Peyer's patch (tissue), 4 donors: ENCODE measurements at regions not wholly inside any gene's neighbourhood (a gene's known extent, or its start where the extent isn't known, plus 50 kb on each side); places are given as distances from the start of the nearest gene placed in this dataset.

Experiments used
- DNase-seq, 3 donors: peaks; one replicate each; pipeline ENCODE4 v3.0.0-alpha.2; 2017 to 2019
- H3K27ac ChIP-seq, 4 donors: fragments of 200-600 bp; sonication (generic); one replicate each; pipeline ENCODE4 v1.5.1; 2016 to 2019
- H3K27me3 ChIP-seq, 2 donors: fragments of 200-600 bp; sonication (generic); one replicate each; pipeline ENCODE4 v1.5.1; 2019
- H3K36me3 ChIP-seq, 3 donors: fragments of 200-600 bp; sonication (generic); one replicate each; pipeline ENCODE4 v1.5.1; 2016 to 2019
- H3K4me1 ChIP-seq, 4 donors: fragments of 200-600 bp; sonication (generic); one replicate each; pipeline ENCODE4 v1.5.1; 2016 to 2019
- H3K4me3 ChIP-seq, 4 donors: fragments of 200-600 bp; sonication (generic); 1 replicate in 3 of 4; 2 replicates in 1 of 4; pipeline ENCODE4 v1.5.1; 2016 to 2019; ENCODE audit warnings: mild to moderate bottlenecking in 1 of 4
- H3K9me3 ChIP-seq, 4 donors: fragments of 200-600 bp; sonication (generic); one replicate each; pipeline ENCODE4 v1.5.1; 2016 to 2019; ENCODE audit warnings: mild to moderate bottlenecking in 1 of 4
- POLR2A ChIP-seq, 2 donors: fragments of 450-650 bp; IDR thresholded peaks; one replicate each; pipeline ENCODE4 v1.5.1; 2017; ENCODE audit warnings: antibody characterized with exemption in 2 of 2, mild to moderate bottlenecking in 2 of 2, moderate library complexity in 2 of 2
- TF ChIP-seq, protein P1 (sequence below), 6 experiments: fragments of 450-650 bp in 4 of 6; fragments of 200-600 bp in 2 of 6; sonication (generic) in 1 of 6; IDR thresholded peaks; one replicate each; pipeline ENCODE4 v1.5.1; 2017 to 2019; ENCODE audit warnings: antibody characterized with exemption in 6 of 6, mild to moderate bottlenecking in 3 of 6, moderate library complexity in 1 of 6

DNA sequence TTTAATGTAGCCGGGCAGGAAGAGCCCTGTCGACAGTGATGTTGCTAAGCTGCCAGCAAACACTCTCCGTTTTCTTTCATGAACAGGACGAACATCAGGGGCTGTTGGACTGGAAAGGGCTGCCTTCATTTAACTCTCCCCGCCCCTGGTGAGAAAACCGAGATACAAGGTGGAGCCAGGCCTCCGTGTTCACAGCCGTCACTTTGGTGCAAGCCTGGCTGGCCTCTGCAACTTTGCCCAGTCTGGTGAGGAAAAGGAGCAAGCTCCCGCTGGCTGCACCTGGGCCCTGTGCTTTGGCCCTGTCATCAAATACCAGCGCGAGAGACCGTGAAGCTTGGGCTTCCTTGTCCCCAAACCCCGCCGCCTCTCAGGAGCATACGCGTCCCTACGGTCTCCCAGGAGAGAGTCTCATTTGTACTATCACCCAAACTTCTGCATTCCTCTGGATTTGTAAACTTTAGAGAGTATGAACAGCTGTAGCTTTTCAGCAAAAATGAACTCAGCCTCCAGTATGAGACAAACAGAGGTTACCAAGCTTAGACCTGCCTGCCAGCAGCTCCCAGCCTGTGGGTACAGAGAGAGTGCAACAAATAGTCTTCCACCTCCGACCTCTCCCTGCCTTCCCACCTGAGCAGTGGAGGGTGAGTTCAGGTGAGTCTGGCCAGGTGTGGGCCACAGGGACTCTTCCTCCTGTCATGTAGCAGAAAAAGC, 445.3 kb upstream of the MGMT start:
- DNase-seq: no peak
- Histone ChIP-seq H3K4me1 (no peaks in the 10 kb centered on the region), H3K27ac (no peak overlapping the region), H3K9me3 (no peaks in the 10 kb centered on the region), H3K4me3 (no peak overlapping the region), H3K27me3 (no peaks in the 10 kb centered on the region), H3K36me3 (no peaks in the 10 kb centered on the region)
- no peak for TF ChIP-seq POLR2A (IDR thresholded peaks at IDR 0.05)
- TF ChIP-seq, protein P1, sequence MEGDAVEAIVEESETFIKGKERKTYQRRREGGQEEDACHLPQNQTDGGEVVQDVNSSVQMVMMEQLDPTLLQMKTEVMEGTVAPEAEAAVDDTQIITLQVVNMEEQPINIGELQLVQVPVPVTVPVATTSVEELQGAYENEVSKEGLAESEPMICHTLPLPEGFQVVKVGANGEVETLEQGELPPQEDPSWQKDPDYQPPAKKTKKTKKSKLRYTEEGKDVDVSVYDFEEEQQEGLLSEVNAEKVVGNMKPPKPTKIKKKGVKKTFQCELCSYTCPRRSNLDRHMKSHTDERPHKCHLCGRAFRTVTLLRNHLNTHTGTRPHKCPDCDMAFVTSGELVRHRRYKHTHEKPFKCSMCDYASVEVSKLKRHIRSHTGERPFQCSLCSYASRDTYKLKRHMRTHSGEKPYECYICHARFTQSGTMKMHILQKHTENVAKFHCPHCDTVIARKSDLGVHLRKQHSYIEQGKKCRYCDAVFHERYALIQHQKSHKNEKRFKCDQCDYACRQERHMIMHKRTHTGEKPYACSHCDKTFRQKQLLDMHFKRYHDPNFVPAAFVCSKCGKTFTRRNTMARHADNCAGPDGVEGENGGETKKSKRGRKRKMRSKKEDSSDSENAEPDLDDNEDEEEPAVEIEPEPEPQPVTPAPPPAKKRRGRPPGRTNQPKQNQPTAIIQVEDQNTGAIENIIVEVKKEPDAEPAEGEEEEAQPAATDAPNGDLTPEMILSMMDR (IDR thresholded peaks at IDR 0.05): no peak

DNA sequence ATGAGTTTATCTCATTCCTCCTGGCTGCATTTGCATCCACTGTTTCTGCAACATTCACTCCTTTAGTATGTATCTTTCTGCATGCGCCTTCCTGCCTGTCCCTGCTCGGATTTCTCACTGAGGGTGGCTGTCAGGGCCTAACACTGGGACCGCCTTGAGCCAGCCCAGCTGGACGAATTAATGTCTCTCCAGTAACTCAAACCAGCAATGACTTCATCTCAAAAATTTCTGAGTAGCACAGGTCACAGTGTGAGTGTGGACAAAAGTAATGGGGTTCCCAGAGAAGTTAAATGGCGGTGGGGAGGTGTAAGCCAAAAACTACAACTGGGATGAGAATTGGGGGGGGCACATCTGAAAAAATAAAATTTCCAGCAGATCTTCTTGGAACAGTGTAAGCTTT, 444.0 kb upstream of the MGMT start:
- no peak overlapping the region for H3K4me3 ChIP-seq
- H3K36me3 ChIP-seq: no peaks in the 10 kb centered on the region
- no peaks in the 10 kb centered on the region for H3K9me3 ChIP-seq
- no peaks in the 10 kb centered on the region for H3K27me3 ChIP-seq
- no peak for DNase-seq
- H3K4me1 ChIP-seq: no peaks in the 10 kb centered on the region
- H3K27ac ChIP-seq: no peak overlapping the region
- TF ChIP-seq, protein P1 (IDR thresholded peaks at IDR 0.05): no peak
- no peak for TF ChIP-seq POLR2A (IDR thresholded peaks at IDR 0.05)

DNA sequence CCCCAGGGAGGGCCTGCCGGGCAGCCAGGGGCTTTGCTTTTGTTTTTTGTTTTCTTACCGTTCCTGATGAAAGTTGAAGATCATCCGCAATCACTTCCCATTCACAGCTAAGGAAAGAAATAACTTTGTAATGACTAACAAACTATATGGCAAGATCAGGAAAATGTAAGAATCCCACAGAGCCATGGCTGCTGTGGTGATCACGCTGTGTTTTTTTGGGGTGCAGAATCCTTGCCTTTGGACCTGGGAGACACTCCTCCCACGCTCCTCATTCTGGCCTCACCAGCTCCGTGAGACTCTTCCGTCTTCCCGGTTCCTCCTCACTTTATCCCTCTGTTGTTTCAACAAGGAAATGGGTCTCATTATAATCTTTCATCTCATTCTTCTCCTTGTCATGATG, 443.0 kb upstream of the MGMT start:
- no peak for TF ChIP-seq POLR2A (IDR thresholded peaks at IDR 0.05)
- TF ChIP-seq, protein P1 (IDR thresholded peaks at IDR 0.05): no peak
- Histone ChIP-seq H3K36me3 (no peaks in the 10 kb centered on the region), H3K27ac (no peak overlapping the region), H3K27me3 (no peaks in the 10 kb centered on the region), H3K4me3 (no peak overlapping the region), H3K9me3 (no peaks in the 10 kb centered on the region), H3K4me1 (no peaks in the 10 kb centered on the region)
- DNase-seq: no peak

DNA sequence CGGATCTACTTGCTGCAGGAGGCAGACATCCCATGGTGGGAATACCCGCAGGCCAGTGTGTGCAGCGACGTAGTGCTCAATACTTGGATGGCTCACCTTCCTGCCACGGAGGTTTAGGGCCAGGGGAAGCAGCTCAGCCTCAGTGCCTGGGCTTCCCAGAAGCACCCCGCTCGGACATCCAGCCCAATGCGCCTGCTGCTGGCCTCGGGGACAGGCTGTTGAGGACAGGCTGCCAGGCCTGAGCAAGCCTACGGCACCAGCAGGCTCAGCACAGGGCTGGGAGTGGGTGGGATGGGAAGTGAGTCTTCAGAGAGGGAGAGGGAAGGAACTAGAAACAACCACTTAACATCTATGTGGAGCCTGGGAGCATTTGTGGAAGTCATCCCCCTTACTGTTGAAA, 441.3 kb upstream of the MGMT start:
- Histone ChIP-seq H3K27ac (no peak overlapping the region), H3K4me3 (no peak overlapping the region), H3K9me3 (no peaks in the 10 kb centered on the region), H3K27me3 (no peaks in the 10 kb centered on the region), H3K4me1 (no peaks in the 10 kb centered on the region), H3K36me3 (no peaks in the 10 kb centered on the region)
- TF ChIP-seq POLR2A (IDR thresholded peaks at IDR 0.05): no peak
- TF ChIP-seq, protein P1 (IDR thresholded peaks at IDR 0.05): no peak
- DNase-seq: no peak

DNA sequence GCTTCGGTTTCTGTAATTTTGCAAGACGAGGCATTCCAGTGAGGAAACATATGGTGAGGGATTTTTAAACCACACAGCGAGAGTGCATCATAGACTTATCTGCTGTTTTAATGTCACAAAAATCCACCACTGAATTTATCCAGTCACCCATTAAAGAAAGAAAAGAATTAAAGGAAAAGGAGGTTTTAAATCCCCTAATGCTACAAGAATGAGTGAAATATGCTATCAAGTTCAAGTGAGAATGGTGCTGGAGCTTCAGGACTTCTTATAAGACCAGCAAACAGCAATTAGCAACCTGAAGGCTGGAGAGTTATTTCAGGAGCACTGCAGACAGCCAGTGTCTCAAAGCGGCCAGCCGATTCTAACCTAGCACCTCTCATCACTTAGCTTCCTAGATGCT, 439.1 kb upstream of the MGMT start:
- no peaks in the 10 kb centered on the region for H3K27me3 ChIP-seq
- H3K9me3 ChIP-seq: no peaks in the 10 kb centered on the region
- no peaks in the 10 kb centered on the region for H3K36me3 ChIP-seq
- H3K27ac ChIP-seq: no peak overlapping the region
- DNase-seq: no peak
- H3K4me1 ChIP-seq: no peaks in the 10 kb centered on the region
- TF ChIP-seq, protein P1 (IDR thresholded peaks at IDR 0.05): no peak
- TF ChIP-seq POLR2A (IDR thresholded peaks at IDR 0.05): no peak
- H3K4me3 ChIP-seq: no peak overlapping the region

DNA sequence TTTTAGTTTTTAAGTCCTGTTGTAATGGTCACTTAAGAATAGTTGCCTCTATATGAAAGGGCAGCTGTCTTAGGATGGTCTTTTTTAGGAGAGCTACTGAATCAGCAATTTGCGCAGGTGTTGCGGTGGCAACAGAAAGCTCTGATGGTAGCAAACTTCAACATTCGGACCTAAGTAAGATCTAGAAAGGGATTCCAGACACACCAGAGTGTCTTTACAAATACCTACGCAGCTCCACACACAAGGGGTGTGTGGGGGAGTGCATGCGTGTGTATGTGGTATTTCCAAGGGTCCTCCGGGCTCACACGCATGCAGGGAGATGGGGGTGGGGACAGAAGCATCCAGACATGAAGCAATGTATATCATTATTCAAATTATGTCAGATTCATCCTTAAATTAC, 438.6 kb upstream of the MGMT start:
- no peaks in the 10 kb centered on the region for H3K27me3 ChIP-seq
- no peaks in the 10 kb centered on the region for H3K36me3 ChIP-seq
- TF ChIP-seq, protein P1 (IDR thresholded peaks at IDR 0.05): no peak
- H3K4me3 ChIP-seq: no peak overlapping the region
- no peak overlapping the region for H3K27ac ChIP-seq
- H3K4me1 ChIP-seq: no peaks in the 10 kb centered on the region
- no peak for DNase-seq
- H3K9me3 ChIP-seq: no peaks in the 10 kb centered on the region
